Suprapubic skin (tissue), 4 donors: ENCODE measurements at regions not wholly inside any gene's neighbourhood (a gene's known extent, or its start where the extent isn't known, plus 50 kb on each side); places are given as distances from the start of the nearest gene placed in this dataset.

Experiments
- DNase-seq, 2 donors: peaks; one replicate each; pipeline ENCODE4 v3.0.0-alpha.2; 2019; ENCODE audit warnings: low spot score in 2 of 2
- H3K27ac ChIP-seq: fragments of 200-600 bp; sonication (generic); one replicate; pipeline ENCODE4 v1.5.1; 2019
- H3K27me3 ChIP-seq: fragments of 200-600 bp; sonication (generic); one replicate; pipeline ENCODE4 v1.5.1; 2019
- H3K36me3 ChIP-seq: fragments of 200-600 bp; sonication (generic); one replicate; pipeline ENCODE4 v1.5.1; 2019
- H3K4me1 ChIP-seq: fragments of 200-600 bp; sonication (generic); one replicate; pipeline ENCODE4 v1.5.1; 2019
- H3K4me3 ChIP-seq: fragments of 200-600 bp; sonication (generic); one replicate; pipeline ENCODE4 v1.5.1; 2019; ENCODE audit warnings: mild to moderate bottlenecking
- H3K9me3 ChIP-seq: fragments of 200-600 bp; sonication (generic); one replicate; pipeline ENCODE4 v1.5.1; 2019
- CTCF ChIP-seq, 2 donors: fragments of 200-600 bp in 1 of 2; fragments of 450-650 bp in 1 of 2; sonication (generic) in 1 of 2; IDR thresholded peaks; one replicate each; pipeline ENCODE4 v1.5.1; 2016 to 2019; ENCODE audit warnings: antibody characterized with exemption in 2 of 2, mild to moderate bottlenecking in 1 of 2, moderate library complexity in 1 of 2
- EP300 ChIP-seq: sonication (generic); formaldehyde crosslinking; IDR thresholded peaks from one replicate; pipeline ENCODE4 v1.6.1; 2017; ENCODE audit warnings: antibody characterized with exemption
- POLR2A ChIP-seq, 2 donors: fragments of 450-650 bp; IDR thresholded peaks; one replicate each; pipeline ENCODE4 v1.6.1; 2017; ENCODE audit warnings: antibody characterized with exemption in 2 of 2, mild to moderate bottlenecking in 2 of 2, moderate library complexity in 2 of 2
- POLR2AphosphoS5 ChIP-seq, 3 donors: sonication (generic); formaldehyde crosslinking; IDR thresholded peaks; one replicate each; pipeline ENCODE4 v1.6.1; 2017; ENCODE audit warnings: antibody characterized with exemption in 3 of 3
- WGBS: methylation state at CpG from one replicate; pipeline ENCODE4 v1.1.5; 2018; 5-methylcytosine and 5-hydroxymethylcytosine counted together

DNA sequence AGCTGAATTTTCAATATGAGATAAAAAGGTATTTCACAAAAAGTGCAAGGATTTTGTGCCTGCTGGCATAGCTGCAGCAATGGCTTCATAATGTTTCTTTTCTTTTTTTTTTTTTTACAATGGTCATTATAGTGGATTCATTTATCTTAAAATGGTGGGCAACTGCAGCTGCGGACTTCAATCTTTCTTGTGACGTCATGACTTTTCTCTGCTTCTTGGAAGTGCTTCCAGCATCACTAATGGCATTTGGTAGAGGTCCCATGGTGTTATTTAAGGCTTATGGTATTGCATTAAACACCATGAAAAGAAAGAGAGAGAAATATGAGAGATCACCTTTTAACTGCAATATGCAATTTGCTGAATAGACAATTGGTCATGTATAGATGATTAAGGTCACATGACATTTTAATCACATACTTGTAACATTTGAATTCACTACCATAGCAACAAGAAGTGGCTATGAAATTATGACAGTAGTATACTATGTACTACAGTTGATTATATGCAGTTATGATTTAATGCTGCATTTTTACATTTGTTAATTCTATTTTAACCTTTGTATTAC lies 684.0 kb upstream of the AADAT start:
- H3K27me3 ChIP-seq: no peaks in the 10 kb centered on the region
- H3K36me3 ChIP-seq: no peaks in the 10 kb centered on the region
- no peak for TF ChIP-seq CTCF (IDR thresholded peaks at IDR 0.05)
- TF ChIP-seq POLR2A (IDR thresholded peaks at IDR 0.05): no peak
- H3K4me1 ChIP-seq: no peaks in the 10 kb centered on the region
- no peak for DNase-seq
- 83% methylated on average over 2 of the region's 2 CpGs for WGBS
- no peak overlapping the region for H3K27ac ChIP-seq
- no peaks in the 10 kb centered on the region for H3K9me3 ChIP-seq
- no peak overlapping the region for H3K4me3 ChIP-seq

DNA sequence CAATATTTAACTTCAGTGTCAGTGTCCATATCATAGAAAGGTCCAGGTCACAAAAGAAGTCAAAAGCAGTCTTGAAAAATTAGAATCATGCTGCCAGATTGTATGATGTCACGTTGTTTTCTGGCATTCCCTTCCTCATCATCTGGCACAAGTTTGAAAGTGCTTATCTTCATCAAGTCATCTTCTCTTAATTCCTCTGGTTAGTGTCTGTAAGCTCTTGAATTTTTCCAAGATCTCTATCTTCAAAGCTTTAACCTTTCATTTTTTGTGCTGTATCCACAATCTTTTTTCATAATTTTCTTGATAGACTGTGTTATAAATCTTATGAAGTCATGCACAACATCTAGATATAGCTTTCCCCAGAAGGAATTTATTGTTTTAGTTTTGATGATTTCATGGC lies 682.7 kb upstream of the AADAT start:
- no peaks in the 10 kb centered on the region for H3K9me3 ChIP-seq
- TF ChIP-seq POLR2A (IDR thresholded peaks at IDR 0.05): no peak
- TF ChIP-seq CTCF (IDR thresholded peaks at IDR 0.05): no peak
- no peak for TF ChIP-seq POLR2AphosphoS5 (IDR thresholded peaks at IDR 0.05)
- TF ChIP-seq EP300: no peak
- DNase-seq: no peak
- 19% methylated on average over 1 of the region's 1 CpG for WGBS
- H3K36me3 ChIP-seq: no peaks in the 10 kb centered on the region
- H3K4me1 ChIP-seq: no peaks in the 10 kb centered on the region
- no peaks in the 10 kb centered on the region for H3K27me3 ChIP-seq
- H3K4me3 ChIP-seq: no peak overlapping the region
- H3K27ac ChIP-seq: no peak overlapping the region

DNA sequence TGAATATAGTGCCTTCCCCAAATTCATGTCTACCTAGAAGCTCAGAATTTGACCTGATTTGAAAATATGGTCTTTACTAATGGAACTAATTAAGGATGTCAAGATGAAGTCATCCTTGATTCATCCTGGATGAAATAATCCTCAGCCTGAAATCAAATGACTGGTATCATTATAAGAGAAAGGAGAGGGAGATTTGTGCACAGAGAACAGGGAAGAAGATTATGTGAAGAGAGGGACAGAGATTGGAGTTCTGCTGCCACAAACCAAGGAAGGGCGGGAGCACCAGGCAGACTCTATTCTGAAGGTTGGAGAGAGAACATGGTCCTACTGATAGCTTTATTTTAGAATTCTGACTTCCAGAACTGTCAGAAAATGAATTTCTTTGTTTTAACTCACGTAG lies 680.9 kb upstream of the AADAT start:
- TF ChIP-seq POLR2AphosphoS5 (IDR thresholded peaks at IDR 0.05): no peak
- TF ChIP-seq POLR2A (IDR thresholded peaks at IDR 0.05): no peak
- TF ChIP-seq CTCF (IDR thresholded peaks at IDR 0.05): no peak
- no peak for TF ChIP-seq EP300
- Histone ChIP-seq H3K36me3 (no peaks in the 10 kb centered on the region), H3K4me3 (no peak overlapping the region), H3K9me3 (no peaks in the 10 kb centered on the region), H3K4me1 (no peaks in the 10 kb centered on the region), H3K27ac (no peak overlapping the region), H3K27me3 (no peaks in the 10 kb centered on the region)
- WGBS: 50% methylated on average over 2 of the region's 2 CpGs
- DNase-seq: no peak

DNA sequence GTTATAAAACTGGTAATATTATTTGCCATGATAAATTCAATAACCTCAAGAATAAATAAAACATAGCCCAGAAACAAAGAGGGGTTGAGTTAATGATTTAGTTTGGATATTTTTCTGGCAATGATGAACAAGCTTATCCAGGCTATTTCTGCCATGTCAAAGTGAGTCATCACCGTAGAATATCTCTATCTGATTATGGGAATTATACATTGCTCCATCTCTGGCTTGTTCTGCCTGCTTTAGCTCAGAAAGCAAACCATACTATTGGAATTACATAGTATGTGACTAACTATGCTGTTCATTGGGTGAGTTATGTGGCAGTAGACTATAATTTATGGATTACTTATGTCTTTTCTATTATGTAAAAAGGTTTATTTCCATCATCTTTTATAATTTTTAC lies 680.1 kb upstream of the AADAT start:
- 70% methylated on average over 1 of the region's 1 CpG for WGBS
- TF ChIP-seq POLR2A (IDR thresholded peaks at IDR 0.05): no peak
- TF ChIP-seq CTCF (IDR thresholded peaks at IDR 0.05): no peak
- no peak for TF ChIP-seq POLR2AphosphoS5 (IDR thresholded peaks at IDR 0.05)
- no peaks in the 10 kb centered on the region for H3K9me3 ChIP-seq
- H3K36me3 ChIP-seq: no peaks in the 10 kb centered on the region
- H3K27me3 ChIP-seq: no peaks in the 10 kb centered on the region
- no peaks in the 10 kb centered on the region for H3K4me1 ChIP-seq
- no peak for DNase-seq
- H3K27ac ChIP-seq: no peak overlapping the region
- no peak overlapping the region for H3K4me3 ChIP-seq

DNA sequence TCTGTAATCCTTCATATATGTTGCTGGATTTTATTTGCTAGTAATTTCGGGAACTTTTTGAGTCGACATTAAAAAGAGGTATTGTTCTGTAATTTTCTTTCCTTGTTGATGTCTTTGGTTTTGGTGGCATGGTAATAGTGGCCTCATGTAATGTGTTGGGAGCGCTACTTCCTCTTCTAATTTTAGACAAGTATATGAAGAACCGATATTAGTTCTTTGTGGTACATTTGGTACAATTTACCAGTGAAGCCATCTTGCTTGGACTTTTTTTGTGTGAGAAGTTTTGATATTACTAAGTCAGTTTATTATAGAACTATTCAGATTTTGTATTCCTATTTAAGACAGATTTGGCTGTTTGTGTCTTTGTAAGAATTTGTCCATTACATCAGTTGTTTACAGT lies 669.2 kb upstream of the AADAT start:
- H3K36me3 ChIP-seq: no peaks in the 10 kb centered on the region
- no peaks in the 10 kb centered on the region for H3K4me1 ChIP-seq
- no peak for DNase-seq
- 91% methylated on average over 4 of the region's 4 CpGs for WGBS
- H3K4me3 ChIP-seq: no peak overlapping the region
- H3K9me3 ChIP-seq: peaks cover 3% of the 10 kb centered on the region
- no peak for TF ChIP-seq EP300
- TF ChIP-seq POLR2A (IDR thresholded peaks at IDR 0.05): no peak
- no peak for TF ChIP-seq POLR2AphosphoS5 (IDR thresholded peaks at IDR 0.05)
- no peak for TF ChIP-seq CTCF (IDR thresholded peaks at IDR 0.05)
- no peaks in the 10 kb centered on the region for H3K27me3 ChIP-seq
- no peak overlapping the region for H3K27ac ChIP-seq
